Activated CD8-positive, alpha-beta memory T cell treated with anti-CD3 and anti-CD28 coated beads for 4 hours (primary cell): ENCODE measurements at regions not wholly inside any gene's neighbourhood (a gene's known extent, or its start where the extent isn't known, plus 50 kb on each side); places are given as distances from the start of the nearest gene placed in this dataset.
"Not testable (repeated sequence)": the region's sequence is repeated elsewhere in the genome, so short reads cannot be mapped to it uniquely, and the experiment has no call there.

ENCODE experiments used
- DNase-seq, 2 donors: peaks; one replicate each; pipeline ENCODE4 v3.0.0-alpha.2; 2020; ENCODE audit warnings: low read depth in 2 of 2

GRCh38 chr1:221025956-221026355 lies 146.7 kb downstream of the HLX start:
- DNase-seq, result no peak

GRCh38 chr1:221029981-221030649 lies 150.9 kb downstream of the HLX start:
- no peak for DNase-seq

- DNase-seq, result no peak
These were observed 151.7 kb downstream of the HLX start for GRCh38 chr1:221030990-221031389.

DNA sequence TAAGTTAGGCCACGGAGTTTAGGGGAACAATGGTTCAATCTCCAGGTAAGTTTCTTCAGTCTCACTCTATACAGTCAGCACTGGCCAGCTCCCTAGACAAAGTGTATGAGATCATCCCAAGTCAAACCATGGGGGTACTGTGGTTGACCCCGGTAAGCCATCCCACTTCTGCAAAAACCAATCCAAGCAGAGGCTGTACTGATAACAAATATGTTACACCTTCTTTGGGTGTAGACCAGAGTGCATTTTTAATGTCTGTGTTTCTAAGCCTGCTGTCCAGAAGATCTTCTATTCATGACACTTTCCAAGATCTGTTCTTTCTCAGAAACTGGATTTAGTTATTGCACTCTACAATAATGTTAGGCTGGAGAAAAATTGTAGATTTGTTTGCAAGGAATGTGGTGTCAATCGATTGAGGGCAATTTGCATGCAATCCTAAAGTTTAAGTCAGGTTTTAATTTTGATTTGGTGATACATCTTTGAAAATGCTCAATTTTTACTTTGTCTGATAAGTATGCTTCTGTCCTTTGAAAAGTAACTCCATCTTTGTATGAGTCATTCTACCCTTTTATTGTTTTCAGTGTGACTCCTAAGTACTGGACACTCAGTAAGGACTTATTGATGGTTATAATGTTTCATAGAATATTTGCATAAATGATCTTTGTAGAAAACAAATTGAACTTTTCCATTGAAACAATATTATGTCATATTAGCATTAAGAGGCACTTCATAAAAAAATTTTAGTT lies 152.4 kb downstream of the HLX start:
- no peak for DNase-seq

GRCh38 chr1:221032204-221032585 lies 153.0 kb downstream of the HLX start:
- no peak for DNase-seq

DNA sequence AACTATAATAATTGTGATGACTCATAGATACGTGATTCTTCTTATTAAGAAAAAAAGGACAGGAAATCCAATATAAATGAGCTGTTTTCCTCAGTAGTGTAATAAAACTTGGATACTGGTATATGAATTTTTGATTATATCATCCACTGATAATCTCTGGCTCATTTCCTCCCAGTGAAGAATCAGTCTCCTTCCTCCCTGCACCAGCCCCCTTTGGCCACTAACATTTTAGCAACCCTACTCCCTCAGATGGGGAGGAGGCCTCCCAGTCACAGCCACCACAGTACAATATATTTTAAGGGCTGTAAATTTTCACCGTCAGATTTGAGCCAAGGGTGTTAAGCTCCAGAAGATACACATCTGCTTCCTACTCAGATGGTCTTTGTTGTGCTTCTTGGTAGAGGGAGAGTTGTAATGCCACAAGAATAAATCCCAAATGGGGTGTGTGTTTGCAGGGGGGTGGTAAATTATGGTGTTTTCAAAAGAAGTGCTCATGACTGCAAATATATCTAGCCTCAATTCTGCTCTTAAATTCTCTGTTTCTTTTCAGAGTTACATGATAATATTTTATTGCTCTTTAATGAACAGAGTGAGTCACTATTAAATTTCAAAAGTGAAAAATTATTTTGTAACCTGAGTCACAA lies 153.5 kb downstream of the HLX start:
- no peak for DNase-seq

DNA sequence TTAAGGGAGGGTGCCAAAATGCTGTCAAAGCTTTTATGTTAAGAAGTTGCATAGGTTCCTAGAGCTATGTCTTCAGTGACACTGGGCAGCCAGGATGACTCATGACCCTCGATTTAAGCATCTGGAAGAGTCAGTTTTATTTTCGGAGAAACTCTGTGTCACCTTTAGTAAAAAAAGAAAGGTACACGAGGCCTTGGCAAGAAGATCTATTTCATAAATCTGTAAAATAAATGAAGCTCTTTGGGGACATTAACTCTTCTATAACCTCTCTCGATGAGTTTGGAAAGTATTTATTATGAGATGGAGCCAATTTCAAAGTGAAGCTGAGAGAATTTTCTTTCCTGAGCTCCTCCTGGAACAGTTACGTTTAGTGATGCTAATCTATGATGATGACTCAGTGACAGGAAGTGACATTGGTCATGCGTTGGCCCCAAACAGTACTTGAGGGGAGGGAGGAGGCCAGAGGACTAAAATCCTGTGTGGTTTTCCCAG lies 156.5 kb downstream of the HLX start:
- DNase-seq, result no peak

DNA sequence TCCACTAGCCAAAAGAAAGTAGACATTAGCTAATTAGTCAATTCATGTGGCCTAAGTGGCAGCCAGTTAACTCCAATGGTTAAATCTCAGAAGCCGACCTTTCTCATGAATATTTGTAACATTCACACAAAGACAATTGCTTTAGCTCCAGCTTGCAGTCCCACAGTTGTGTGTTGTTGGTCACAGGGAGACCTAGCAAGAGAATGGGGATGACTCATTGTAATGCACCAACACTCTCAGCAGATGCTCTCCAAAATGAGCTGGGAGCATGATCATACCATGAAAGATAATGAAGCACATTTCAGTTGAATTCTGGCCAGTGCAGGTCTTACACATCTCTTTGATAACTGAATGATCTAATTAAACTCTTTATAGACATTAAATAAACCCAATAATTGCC lies 160.4 kb downstream of the HLX start:
- DNase-seq, result no peak

DNA sequence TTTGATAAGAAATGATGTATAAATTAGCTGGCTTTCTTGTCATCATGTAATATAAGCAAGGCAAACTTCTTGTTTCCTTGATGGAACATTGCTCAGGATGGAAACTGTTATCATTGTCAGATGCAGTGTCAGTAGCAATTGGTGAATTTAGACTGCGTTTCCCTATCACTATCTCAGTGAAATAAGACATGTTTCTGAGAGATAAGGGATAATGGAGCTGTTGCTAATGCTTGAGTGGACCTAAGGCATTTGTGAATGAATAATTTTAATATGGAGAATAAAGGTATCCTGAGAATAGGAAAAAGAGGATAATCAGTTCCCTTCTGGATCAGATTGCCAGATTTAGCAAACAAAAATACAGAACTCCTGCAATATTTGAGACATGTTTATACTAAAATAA lies 160.9 kb downstream of the HLX start:
- no peak for DNase-seq

DNA sequence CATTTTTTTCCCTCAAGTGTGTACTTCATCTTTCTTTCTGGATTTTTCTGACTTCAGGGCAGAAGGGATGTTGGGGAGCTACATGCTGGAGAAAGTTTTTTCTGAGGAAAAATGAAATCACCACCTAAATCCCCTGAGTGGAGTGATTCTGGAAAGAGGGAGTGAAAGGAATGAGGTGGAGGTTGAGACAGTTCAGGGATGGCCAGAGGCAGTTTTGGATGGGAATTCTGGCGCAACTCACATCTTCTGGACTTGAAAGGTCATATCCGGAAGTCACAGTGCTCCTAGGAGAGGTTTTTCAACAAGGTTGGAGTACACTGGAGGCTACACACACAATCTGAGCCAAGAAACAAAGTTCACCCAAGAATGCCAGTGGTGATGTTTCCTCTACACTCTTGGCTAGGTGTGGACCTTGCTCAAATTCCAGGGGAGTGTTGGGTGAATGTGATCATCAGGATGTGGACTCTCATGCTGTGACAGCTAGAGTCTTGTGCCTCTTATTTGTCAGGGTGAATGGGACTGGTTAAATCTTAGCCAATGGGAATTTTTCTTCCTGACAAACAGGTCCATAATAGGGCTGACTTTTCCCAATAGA lies 161.5 kb downstream of the HLX start:
- no peak for DNase-seq

DNA sequence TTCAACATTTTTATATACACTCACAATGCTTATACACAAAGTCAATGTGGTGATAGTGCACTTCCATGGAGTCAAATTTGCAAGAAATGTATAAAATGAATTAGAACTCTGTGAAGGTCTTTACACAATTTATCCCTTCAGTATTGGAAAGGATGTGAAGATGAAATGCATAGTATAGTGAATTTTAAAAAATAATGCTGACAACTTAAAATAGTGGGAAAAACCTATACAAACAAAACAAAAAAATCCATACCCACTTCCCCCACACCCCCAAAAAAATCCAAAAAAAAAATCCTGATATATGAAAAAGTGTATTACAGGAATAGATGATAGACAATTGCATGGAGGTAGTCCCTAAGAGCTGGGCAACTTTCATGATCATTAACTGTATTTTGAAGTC lies 165.3 kb downstream of the HLX start:
- DNase-seq, result no peak

DNA sequence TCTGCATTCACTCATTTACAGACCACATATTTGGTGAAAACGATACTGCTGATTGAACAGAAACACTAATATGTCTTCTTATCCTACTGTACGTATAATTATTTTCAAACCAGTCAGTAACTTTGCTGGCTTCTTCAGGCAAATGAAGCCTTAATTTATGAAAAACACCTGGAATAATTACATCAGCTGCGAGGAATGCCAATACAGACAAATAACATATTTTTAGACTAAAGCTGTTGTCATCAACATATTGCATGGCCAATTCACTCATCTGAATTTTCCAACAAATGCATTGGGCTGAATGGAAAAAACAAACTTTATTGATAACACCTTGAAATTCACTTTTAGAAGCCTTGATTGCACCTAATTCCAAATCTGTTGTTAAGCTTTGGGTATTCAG lies 165.9 kb downstream of the HLX start:
- no peak for DNase-seq

DNA sequence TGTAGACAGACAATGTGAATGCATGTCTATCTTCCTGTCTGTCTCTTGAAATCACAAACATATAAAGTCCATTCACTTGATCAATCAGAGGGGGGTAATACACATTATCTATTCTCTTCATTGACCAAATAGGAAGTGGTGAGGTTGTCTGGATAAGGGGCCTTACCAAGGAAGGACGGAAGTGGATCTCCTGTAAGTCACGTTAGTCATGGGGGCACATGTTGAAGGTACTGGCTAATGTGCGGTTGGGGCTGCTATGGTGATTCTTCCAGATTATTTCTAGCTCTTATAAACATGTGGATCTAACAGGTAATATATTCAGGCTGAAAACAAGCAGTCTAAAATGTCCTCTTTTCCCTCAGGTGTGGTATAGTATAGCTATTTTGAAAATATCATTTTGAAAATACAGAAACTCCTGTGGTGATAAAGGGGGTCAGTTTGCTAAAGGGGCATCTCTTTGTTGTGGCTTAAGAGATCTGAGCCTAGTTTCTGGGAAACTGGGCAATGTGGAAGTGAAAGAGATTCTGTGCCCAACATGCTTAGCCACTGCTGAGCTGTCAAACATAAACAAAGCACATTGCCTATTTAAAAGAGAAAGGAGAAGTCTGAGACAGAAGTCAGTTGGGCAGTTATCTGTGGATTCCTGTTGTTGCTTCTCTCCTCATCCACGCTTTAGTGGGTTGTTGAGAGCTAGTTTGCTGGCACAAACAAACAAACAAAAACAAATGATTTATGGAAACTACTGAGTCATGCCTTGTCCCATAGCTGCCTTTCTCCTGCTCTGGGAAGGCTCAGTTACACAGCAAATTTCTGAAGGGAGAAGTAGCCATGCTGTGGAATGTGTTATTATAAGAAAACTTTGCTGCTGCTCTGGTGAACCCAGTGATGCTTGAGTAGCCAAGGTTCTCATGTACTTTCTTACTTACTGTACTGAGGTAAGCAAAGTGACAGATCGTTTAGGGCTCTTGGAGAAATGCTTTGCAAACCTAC lies 166.9 kb downstream of the HLX start:
- no peak for DNase-seq

DNA sequence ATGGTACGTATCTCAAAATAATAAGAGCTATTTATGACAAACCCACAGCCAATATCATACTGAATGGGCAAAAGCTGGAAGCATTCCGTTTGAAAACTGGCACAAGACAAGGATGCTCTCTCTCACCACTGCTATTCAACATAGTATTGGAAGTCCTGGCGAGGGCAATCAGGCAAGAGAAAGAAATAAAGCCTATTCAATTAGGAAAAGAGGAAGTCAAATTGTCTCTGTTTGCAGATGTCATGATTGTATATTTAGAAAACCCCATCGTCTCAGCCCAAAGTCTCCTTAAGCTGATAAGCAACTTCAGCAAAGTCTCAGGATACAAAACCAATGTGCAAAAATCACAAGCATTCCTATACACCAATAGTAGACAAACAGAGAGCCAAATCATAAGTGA lies 172.1 kb downstream of the HLX start:
- not testable (repeated sequence) for DNase-seq

DNA sequence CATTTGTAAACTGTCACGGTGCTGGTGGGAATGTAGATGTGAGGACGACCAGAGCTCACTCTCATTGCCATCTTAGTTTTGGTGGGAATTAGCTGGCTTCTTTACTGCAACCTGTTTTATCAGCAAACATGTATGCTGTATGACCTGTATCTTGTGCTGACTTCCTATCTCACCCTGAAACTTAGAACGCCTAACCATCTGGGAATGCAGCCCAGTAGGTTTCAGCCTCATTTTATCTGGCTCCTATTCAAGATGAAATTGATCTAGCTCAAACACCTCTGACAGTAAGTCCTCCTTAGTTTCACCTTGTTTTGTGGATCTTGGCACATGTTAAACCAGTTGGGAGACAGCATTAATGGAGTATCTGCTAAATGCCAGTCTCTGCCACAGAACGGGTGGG lies 174.6 kb downstream of the HLX start:
- no peak for DNase-seq

DNA sequence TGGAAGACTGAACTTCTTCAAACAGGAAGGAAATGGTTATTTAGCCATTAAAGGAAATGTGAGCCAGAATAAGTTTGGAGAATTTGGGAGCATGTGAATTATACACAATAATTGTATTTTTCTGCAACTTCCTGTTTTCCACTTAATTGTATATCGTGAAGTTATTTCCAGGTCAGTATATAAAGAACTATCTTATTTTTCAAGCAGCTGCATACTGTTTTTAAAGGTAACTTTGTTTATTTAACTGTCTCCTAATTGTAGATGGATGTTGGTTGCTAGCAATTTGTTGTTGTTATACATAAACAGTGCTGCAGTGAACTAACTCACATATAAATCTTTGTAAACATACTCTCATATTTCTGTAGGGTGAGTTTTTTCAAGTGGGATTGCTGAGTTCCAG lies 180.3 kb downstream of the HLX start:
- no peak for DNase-seq

DNA sequence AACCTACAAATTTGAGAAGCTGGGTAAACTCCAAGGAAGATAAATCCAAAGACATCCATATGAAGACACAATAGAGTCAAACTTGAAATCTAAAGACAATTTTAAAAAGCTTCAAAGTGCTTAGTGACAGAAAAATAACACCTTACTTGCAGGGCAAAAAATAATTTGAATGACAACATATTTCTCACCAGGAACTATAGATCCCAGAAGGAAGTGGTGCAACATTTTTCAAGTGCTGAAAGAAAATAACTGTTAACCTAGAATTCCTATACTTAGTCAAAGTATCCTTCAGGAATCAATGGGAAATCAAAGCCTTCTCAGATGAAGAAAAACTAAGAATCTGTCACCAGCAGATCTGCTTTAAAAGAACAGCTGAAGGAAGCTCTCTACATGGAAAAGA lies 184.4 kb downstream of the HLX start:
- no peak for DNase-seq

DNA sequence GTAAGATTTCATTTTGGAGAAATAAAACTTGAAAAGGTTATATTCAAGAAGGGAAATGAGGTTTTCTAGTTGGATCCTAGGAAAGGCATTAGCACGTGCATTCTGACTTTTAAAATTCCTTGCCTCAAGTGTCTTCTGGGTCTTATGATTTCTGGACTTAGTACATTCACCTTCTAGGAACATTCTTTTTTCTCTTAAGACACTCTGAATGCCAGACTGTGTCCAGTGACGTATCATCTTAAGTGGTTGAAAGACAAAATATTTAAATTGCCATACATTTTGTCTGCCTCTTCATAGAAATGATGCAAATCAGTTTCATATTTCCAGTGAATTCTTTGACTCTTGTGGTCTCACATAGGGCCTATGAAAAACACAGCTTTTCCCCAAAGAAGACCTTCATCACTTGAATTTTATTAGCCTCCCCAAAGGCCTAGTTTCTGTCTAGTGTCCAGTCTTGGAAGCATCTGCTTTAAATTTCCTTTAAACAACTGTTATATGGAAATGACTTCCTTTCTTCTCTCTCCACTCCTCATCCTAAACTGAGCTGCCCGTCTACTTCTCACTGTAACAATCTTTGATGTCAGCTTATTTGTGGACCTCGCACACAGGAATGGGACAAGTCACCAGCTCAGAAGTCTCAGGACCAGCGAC lies 187.2 kb downstream of the HLX start:
- no peak for DNase-seq

DNA sequence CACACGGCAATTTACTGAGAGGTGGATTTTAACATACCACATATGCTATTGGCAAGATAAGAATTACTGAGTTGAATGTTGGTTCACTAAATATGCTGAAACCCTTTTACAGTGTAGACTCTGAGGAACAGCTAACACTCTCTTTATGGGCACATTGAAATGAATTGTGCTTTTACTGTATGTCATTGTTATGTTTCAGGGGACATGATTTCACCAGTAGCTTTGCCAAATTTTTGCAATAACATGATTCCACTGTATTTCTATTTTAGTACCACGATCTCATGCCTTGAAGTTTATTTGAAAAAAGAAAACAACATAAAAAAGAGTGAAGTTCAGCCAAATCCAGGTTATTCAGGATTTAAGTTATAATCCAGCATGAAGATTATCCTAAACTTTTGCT lies 188.5 kb downstream of the HLX start:
- DNase-seq, result no peak

- DNase-seq, result no peak
These were observed 190.1 kb downstream of the HLX start for GRCh38 chr1:221069178-221069903.
